ENCODE measurements at regions not wholly inside any gene's neighbourhood (a gene's known extent, or its start where the extent isn't known, plus 50 kb on each side); places are given as distances from the start of the nearest gene placed in this dataset.
"Not testable (repeated sequence)": the region's sequence is repeated elsewhere in the genome, so short reads cannot be mapped to it uniquely, and the experiment has no call there.

DNA sequence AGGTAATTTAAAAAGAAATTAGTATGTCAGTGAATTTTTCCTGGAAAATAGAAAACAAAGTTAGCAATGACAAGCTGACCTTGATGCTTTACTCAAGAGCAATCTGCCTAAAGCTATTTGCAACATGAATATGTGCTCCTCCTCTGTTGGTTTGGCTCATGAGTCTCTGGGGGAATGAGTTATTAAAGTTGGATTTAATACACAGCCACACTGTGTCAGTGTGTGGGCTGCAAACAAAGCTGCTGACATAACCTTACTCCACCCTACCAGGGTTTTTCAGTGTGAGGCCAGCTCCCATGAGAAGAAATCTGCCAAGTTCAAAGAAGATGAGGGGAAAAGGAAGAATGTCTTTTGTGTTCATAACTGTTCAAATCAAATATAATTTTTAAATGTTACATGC is 280.5 kb downstream of the TLL1 start:
- Mint-ChIP-seq H3K4me3 (no peak overlapping the region), H3K27me3 (no peaks in the 10 kb centered on the region), H3K27ac (no peak overlapping the region), H3K4me1 (no peaks in the 10 kb centered on the region), H3K36me3 (no peaks in the 10 kb centered on the region), H3K9me3 (no peaks in the 10 kb centered on the region)
- no peak for DNase-seq
- CTCF ChIA-PET, result no interaction called here

DNA sequence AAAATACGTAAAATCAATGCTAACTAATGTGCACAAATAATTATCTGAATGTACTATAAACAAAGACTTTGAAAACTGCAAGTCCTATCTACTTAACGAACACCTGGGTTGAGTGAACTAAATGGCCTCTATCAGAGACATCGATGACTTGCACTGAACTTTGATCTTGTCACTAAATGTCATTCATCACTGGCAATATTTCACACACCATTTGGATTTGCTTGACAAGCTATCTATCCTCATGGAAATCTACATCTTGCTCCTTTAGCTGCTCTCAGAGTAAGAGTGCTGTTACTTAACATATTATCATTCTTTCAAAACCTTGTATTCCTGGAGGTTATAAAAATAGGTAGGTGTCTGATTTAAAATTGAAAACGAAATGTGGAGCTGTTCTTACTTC is 289.3 kb downstream of the TLL1 start:
- DNase-seq, result no peak
- no peak overlapping the region for H3K27ac Mint-ChIP-seq
- H3K36me3 Mint-ChIP-seq, result no peaks in the 10 kb centered on the region
- H3K9me3 Mint-ChIP-seq, result no peaks in the 10 kb centered on the region
- H3K4me1 Mint-ChIP-seq, result no peaks in the 10 kb centered on the region
- no peak overlapping the region for H3K4me3 Mint-ChIP-seq
- H3K27me3 Mint-ChIP-seq, result no peaks in the 10 kb centered on the region
- CTCF ChIA-PET, result no interaction called here

DNA sequence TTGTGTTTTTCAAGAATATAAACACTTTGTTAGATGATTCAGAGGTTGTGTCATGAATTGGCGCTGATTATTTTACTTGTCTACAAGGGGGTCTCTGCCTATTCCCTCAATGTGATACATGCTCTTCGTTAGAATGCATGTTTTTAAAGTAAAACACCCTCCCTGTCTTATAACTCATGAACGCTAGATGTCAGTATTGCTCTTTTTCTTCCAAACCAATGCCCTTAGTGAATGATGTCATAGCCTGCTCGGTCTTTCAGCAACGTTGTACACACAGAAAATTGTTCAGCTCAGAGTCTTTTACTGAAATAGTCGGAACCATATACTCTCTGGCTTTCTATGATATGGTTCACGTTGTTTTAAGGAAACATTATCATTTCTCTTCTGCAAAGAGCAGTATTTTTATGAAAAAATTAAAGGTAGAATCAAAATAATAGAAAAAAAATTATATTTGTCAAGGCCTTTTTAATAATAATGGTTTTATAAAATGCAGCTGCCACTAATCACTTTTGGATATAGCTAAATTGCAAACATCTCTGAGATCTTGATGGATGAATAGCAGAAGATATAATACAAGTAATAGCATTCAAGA is 292.9 kb downstream of the TLL1 start:
- CTCF ChIA-PET, result interaction anchor here (0.7 to 1.0 kb wide), 2 partner anchors 15 to 85 kb away, joined by 3 read pairs; no protein-coding TSS in a partner anchor
- no peak for DNase-seq

DNA sequence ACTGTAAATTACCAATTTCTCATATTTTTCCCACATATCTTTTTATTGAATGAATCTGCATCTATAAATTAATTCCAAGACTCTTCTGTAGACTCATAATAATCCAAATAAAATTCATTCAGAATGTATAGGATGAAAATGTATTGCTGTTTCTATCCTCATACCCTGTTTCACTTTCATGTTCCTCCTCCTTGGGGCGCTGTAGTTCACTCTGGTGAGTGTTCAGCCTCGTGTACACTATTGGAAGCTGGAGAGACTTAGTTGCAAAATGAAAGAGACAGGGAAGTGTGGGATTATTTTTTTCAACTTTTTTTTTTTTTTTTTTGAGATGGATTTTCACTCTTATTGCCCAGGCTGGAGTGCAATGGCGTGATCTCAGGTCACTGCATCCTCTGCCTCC is 296.1 kb downstream of the TLL1 start:
- DNase-seq, result no peak
- H3K4me3 Mint-ChIP-seq, result no peak overlapping the region
- no peaks in the 10 kb centered on the region for H3K27me3 Mint-ChIP-seq
- no peaks in the 10 kb centered on the region for H3K4me1 Mint-ChIP-seq
- no peaks in the 10 kb centered on the region for H3K36me3 Mint-ChIP-seq
- H3K9me3 Mint-ChIP-seq, result no peaks in the 10 kb centered on the region
- no peak overlapping the region for H3K27ac Mint-ChIP-seq
- CTCF ChIA-PET, result no interaction called here

More for the DNA sequence above, 292.9 kb downstream of the TLL1 start:
- Mint-ChIP-seq H3K27ac (no peak overlapping the region), H3K36me3 (no peaks in the 10 kb centered on the region), H3K4me3 (no peak overlapping the region), H3K9me3 (no peaks in the 10 kb centered on the region), H3K4me1 (no peaks in the 10 kb centered on the region), H3K27me3 (no peaks in the 10 kb centered on the region)

DNA sequence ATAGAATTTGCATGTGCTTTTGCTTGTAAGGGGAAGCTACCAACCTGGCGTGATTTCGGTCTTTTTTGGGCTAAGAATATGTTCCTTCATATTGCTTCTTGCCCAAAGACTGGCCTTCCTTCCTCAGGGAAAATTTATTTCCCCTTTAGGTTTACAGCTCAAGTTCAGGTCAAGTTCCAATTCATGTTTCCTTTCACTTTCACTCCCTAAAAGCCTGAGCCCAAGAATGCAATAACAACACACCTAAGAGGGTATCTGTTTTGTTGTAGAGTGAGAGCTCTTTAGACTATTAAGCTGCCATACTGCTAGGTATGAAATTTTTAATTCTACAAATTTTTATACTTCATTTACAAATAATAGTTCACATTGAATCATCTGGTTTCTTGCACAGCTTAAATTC is 299.6 kb downstream of the TLL1 start:
- no peaks in the 10 kb centered on the region for H3K36me3 Mint-ChIP-seq
- CTCF ChIA-PET, result no interaction called here
- H3K4me1 Mint-ChIP-seq, result no peaks in the 10 kb centered on the region
- H3K9me3 Mint-ChIP-seq, result no peaks in the 10 kb centered on the region
- H3K27me3 Mint-ChIP-seq, result no peaks in the 10 kb centered on the region
- H3K4me3 Mint-ChIP-seq, result no peak overlapping the region
- no peak overlapping the region for H3K27ac Mint-ChIP-seq
- no peak for DNase-seq

DNA sequence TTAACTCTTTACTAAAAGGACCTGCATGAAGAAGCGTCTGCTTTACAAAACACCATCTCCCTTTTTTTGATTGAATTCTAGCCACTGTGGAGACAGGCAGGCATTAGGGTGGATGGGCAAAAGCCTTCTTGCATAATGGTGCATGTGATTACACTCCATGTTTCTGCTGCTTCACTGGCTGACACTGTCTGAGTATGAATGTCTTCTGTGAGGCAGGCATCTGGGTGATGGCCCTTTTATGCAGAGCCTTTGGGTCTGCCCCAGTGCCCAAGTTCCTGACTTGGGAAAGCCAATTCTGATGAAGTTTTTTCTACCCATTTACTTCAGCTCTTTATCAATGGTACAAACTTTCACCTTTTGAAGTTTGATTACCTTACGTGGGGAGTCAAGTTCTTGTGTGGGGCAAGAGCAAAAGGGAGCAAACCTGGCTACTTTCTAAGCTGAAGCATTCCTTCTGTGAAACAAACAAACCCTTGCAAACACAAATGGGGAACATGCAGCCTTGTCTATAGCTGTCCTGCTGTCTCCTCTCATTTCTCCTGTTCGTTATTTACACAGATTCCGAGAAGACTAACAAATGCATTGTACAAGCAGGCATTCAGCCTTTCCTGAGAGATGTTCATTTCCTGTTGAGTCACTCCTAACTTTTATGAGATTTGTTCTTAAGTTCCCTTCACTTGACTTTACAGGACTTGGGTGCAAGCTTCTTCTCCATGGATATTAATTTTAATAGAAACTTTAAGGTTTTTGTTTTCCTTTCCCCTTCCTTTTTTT is 301.9 kb downstream of the TLL1 start:
- no peak for DNase-seq
- H3K4me3 Mint-ChIP-seq, result no peak overlapping the region
- CTCF ChIA-PET, result no interaction called here

DNA sequence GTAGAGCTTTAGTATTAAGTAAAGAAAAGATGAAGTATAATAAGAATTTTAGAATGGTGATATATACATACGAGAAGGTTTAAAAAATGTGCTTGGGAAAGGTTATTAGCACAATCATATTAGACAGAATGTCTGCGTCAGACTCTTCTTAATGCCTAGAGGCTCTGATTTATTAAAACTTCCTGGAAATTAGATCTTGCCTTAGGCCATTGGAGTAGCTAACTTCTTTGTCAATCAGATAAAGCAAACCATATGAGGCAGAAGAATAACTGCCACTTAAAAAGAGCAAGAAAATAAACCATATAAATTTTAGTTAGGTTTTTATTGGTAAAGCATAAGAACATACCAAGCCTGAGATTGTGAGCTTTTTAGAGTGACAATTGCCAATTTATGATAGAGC is 309.1 kb downstream of the TLL1 start:
- no peak for DNase-seq
- H3K9me3 Mint-ChIP-seq, result no peaks in the 10 kb centered on the region
- no peak overlapping the region for H3K27ac Mint-ChIP-seq
- H3K4me1 Mint-ChIP-seq, result no peaks in the 10 kb centered on the region
- no peaks in the 10 kb centered on the region for H3K36me3 Mint-ChIP-seq
- H3K4me3 Mint-ChIP-seq, result no peak overlapping the region
- CTCF ChIA-PET, result no interaction called here
- H3K27me3 Mint-ChIP-seq, result no peaks in the 10 kb centered on the region

More for the DNA sequence above, 301.9 kb downstream of the TLL1 start:
- H3K36me3 Mint-ChIP-seq, result no peaks in the 10 kb centered on the region
- H3K4me1 Mint-ChIP-seq, result no peaks in the 10 kb centered on the region
- H3K9me3 Mint-ChIP-seq, result no peaks in the 10 kb centered on the region
- H3K27me3 Mint-ChIP-seq, result no peaks in the 10 kb centered on the region
- no peak overlapping the region for H3K27ac Mint-ChIP-seq

DNA sequence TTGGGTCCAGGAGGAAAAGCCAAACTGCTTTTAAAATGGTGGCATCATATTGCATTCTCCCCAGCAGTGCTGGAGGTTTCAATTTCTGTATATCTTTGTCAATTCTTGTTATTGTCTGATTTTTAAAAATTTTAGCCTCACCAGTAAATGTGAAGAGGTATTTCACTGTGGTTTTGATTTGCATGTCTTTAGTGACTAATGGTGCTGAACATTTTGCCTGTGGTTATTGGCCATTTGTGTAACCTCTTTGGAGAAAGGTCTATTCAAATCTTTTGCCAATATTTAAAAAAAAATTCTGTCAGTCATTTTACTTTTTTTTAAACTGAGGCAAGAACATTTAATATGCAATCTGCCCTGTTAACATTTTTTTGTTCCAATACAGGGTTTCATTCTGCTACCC is 322.1 kb downstream of the TLL1 start:
- Mint-ChIP-seq H3K27me3 (no peaks in the 10 kb centered on the region), H3K36me3 (no peaks in the 10 kb centered on the region), H3K4me3 (no peak overlapping the region), H3K27ac (no peak overlapping the region), H3K4me1 (no peaks in the 10 kb centered on the region), H3K9me3 (no peaks in the 10 kb centered on the region)
- DNase-seq, result no peak
- CTCF ChIA-PET, result no interaction called here

DNA sequence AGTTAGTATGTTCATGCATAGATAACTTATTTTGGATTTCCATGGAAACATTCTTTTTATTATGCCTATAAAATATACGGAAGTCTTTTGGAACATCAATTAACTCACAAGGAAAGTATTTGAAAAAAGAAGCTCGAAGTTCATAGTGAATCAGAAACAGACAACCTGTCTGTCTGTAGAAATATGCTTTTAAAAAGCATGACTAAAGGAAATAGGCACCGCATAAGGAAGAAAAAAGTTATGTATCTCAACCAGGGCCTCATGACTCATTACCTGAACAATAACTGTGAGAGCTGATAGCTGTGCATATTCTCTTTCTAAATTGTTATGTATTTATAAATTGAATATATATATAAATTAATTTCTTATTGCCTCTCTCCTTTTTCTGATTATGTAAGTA is 324.1 kb downstream of the TLL1 start:
- Mint-ChIP-seq H3K36me3 (no peaks in the 10 kb centered on the region), H3K4me3 (no peak overlapping the region), H3K4me1 (no peaks in the 10 kb centered on the region), H3K9me3 (no peaks in the 10 kb centered on the region), H3K27me3 (no peaks in the 10 kb centered on the region), H3K27ac (no peak overlapping the region)
- CTCF ChIA-PET, result no interaction called here
- DNase-seq, result no peak

DNA sequence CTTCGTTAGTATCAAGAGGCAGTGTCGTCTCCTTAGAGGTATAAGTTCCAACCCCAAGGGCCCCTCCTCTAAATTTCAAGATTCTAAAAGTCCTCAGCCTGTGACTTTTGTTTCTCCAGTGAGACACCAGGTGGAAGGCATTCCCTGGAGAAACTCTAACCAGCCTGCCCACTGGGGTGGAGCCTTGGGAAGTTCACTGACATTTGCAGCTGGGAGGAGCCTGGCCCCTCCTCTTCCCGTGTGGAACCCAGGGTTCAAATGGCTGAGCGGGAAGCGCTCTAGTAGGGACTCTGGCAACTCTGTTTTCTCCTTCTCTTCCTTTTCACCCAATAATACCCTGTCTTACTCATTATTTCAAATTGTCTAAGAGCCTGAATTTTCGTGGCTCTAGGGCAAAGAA is 325.0 kb downstream of the TLL1 start:
- H3K4me1 Mint-ChIP-seq, result no peaks in the 10 kb centered on the region
- no peak for DNase-seq
- no peaks in the 10 kb centered on the region for H3K27me3 Mint-ChIP-seq
- no peaks in the 10 kb centered on the region for H3K9me3 Mint-ChIP-seq
- H3K27ac Mint-ChIP-seq, result no peak overlapping the region
- H3K36me3 Mint-ChIP-seq, result no peaks in the 10 kb centered on the region
- no peak overlapping the region for H3K4me3 Mint-ChIP-seq
- CTCF ChIA-PET, result no interaction called here

DNA sequence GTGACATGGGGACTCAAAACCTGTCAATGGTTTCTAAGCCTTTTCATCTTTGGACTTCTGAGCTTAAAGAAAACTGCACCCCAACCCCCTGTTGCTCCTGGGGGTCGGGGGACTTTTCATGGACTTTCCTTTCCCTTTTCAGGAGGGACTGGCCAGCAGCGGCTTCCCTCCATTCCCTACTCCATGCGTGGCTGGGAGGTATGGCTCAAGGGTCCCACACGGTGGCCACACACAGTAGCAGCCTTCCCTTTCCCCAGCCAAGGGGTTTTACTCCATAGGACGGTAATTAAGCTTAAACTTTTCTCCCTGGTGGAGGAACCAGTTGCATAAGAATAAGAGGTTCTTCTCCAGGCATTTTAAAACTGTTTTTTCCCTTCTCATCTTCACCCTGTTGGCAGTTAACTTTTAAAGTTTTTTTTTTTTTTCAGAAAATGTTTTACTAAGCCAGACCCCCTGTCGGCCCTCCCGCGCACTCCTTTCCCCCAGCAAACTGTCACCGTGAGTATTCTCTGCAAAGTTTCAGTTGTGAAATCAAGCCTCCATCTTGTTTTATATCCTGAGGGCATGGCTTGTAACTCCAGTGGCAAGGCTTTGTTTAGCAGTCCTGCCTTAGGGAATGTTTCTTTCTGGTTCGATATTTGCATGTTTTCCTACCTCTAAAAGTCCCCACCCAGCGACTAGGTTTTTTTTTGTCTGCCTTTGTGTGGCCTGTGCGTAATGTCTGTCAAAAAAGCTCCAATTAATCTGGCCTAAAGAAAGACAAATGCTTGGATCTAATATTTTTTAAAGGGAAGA is 325.7 kb downstream of the TLL1 start:
- DNase-seq, result no peak
- H3K9me3 Mint-ChIP-seq, result no peaks in the 10 kb centered on the region
- no peaks in the 10 kb centered on the region for H3K4me1 Mint-ChIP-seq
- no peaks in the 10 kb centered on the region for H3K27me3 Mint-ChIP-seq
- CTCF ChIA-PET, result no interaction called here
- H3K4me3 Mint-ChIP-seq, result no peak overlapping the region
- H3K27ac Mint-ChIP-seq, result no peak overlapping the region
- H3K36me3 Mint-ChIP-seq, result no peaks in the 10 kb centered on the region

DNA sequence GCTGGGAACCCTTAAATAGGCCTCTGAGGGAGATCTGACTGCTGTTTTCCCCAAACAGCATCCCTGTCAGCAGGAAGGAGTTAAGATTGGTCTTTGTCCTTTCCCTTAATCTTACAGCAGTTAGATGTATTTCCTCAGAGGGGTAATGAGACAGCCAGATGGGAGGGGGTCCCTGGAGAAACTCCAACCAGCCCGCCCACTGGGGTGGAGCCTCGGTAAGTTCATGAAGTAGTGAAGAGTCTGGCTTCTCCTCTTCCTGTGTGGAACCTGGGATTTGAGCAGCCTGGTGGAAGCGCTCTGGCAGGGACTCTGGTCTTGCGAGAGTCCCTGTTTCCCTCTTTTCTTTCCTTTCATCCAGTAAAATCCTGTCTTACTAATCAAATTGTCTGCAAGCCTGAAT is 330.0 kb downstream of the TLL1 start:
- no peak for DNase-seq
- no peak overlapping the region for H3K4me3 Mint-ChIP-seq
- no peaks in the 10 kb centered on the region for H3K4me1 Mint-ChIP-seq
- H3K27me3 Mint-ChIP-seq, result no peaks in the 10 kb centered on the region
- CTCF ChIA-PET, result no interaction called here
- H3K36me3 Mint-ChIP-seq, result no peaks in the 10 kb centered on the region
- H3K27ac Mint-ChIP-seq, result no peak overlapping the region
- H3K9me3 Mint-ChIP-seq, result no peaks in the 10 kb centered on the region

DNA sequence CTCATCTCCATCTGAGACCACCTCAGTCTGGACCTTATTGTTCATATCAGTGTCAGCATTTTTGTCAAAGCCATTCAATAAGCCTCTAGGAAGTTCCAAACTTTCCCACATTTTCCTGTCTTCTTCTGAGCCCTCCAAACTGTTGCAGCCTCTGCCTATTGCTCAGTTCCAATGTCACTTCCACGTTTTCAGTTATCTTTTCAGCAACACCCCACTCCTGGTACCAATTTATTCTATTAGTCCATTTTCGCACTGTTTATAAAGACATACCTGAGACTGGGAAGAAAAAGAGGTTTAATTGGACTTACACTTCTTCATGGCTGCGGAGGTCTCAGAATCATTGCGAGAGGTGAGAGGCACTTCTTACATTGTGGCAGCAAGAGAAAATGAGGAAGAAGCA is 339.3 kb downstream of the TLL1 start:
- H3K27me3 Mint-ChIP-seq, H3K4me3 Mint-ChIP-seq, H3K27ac Mint-ChIP-seq, DNase-seq, H3K36me3 Mint-ChIP-seq, H3K4me1 Mint-ChIP-seq, CTCF ChIA-PET: not testable (repeated sequence)
- H3K9me3 Mint-ChIP-seq, result peaks cover 19% of the 10 kb centered on the region

DNA sequence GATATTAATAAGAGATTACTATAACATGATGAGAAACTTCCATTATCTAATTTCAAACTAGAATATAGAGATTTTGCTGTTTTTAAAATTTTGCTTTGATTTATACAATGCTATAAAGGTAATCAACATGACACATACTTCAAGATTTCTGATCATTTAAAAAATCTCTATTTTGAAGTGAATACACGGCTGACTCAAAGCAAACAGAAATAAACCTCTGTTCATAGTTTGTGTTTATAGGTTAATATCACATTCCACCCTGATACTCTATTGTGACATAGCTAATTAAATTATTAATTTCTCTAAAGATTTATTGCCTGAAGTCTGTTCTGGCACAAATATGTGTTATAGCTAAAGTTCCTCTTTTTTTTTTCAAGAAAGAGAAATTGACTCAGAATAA is 349.2 kb downstream of the TLL1 start:
- DNase-seq, result no peak
- H3K36me3 Mint-ChIP-seq, result no peaks in the 10 kb centered on the region
- no peak overlapping the region for H3K27ac Mint-ChIP-seq
- no peaks in the 10 kb centered on the region for H3K4me1 Mint-ChIP-seq
- H3K9me3 Mint-ChIP-seq, result no peaks in the 10 kb centered on the region
- CTCF ChIA-PET, result no interaction called here
- H3K4me3 Mint-ChIP-seq, result no peak overlapping the region
- no peaks in the 10 kb centered on the region for H3K27me3 Mint-ChIP-seq

DNA sequence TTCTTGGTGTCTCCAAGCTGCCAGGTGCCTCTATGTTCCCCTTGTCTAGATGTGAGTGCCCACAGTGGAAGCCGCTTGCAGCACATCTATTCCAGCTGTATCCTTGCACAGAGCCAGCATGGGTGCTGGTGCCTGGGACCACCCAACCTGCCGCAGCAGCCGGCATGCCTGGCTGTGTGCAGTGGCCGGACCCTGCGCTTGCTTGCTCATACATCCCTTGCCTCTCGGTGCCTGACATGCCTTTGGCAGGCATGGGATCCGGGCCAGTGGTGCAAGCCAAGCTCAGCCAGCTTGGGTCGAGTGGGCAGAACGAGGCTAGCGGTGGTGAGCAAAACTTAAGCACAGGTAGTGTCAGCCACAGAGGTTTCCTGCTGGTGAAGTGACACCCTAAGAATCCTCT is 355.1 kb downstream of the TLL1 start:
- DNase-seq, result no peak
- H3K4me3 Mint-ChIP-seq, result no peak overlapping the region

More for the DNA sequence above, 355.1 kb downstream of the TLL1 start:
- CTCF ChIA-PET, result no interaction called here
- Mint-ChIP-seq H3K27me3 (no peaks in the 10 kb centered on the region), H3K9me3 (no peaks in the 10 kb centered on the region), H3K27ac (no peak overlapping the region), H3K4me1 (no peaks in the 10 kb centered on the region), H3K36me3 (no peaks in the 10 kb centered on the region)
